ENCODE measurements at regions not wholly inside any gene's neighbourhood (a gene's known extent, or its start where the extent isn't known, plus 50 kb on each side); places are given as distances from the start of the nearest gene placed in this dataset.
"Not testable (repeated sequence)": the region's sequence is repeated elsewhere in the genome, so short reads cannot be mapped to it uniquely, and the experiment has no call there.

- Histone ChIP-seq H3K36me3 (no peaks in the 10 kb centered on the region), H3K9me3 (no peaks in the 10 kb centered on the region), H3K4me3 (no peak overlapping the region), H3K27me3 (no peaks in the 10 kb centered on the region), H3K27ac (no peak overlapping the region), H3K4me1 (no peaks in the 10 kb centered on the region)
- DNase-seq (ENCODE audit: low spot score in 2 of 2): no peak
- TF ChIP-seq POLR2A (IDR thresholded peaks at IDR 0.05): no peak
- TF ChIP-seq EP300 (IDR thresholded peaks at IDR 0.05): no peak
- no peak for TF ChIP-seq CTCF (IDR thresholded peaks at IDR 0.05)
- 22 to 29% methylated on average over 14 to 27 of the region's 39 CpGs for WGBS, 2 donors
Measured at GRCh38 chr18:33820517-33821371, 242.7 kb downstream of the ASXL3 start.

- DNase-seq (ENCODE audit: low spot score in 2 of 2); H3K4me3 ChIP-seq; H3K36me3 ChIP-seq; H3K4me1 ChIP-seq; H3K27me3 ChIP-seq; H3K9me3 ChIP-seq; H3K27ac ChIP-seq: not testable (repeated sequence)
- 76 to 85% methylated on average over 2 to 3 of the region's 32 CpGs for WGBS, 2 donors
Measured at GRCh38 chr18:33819692-33820343, 241.8 kb downstream of the ASXL3 start.

GRCh38 chr18:33818145-33818544 lies 240.1 kb downstream of the ASXL3 start:
- DNase-seq (ENCODE audit: low spot score in 2 of 2): no peak
- Histone ChIP-seq H3K27me3 (no peaks in the 10 kb centered on the region), H3K4me3 (no peak overlapping the region), H3K4me1 (no peaks in the 10 kb centered on the region), H3K27ac (no peak overlapping the region), H3K36me3 (no peaks in the 10 kb centered on the region), H3K9me3 (no peaks in the 10 kb centered on the region)
- TF ChIP-seq EP300 (IDR thresholded peaks at IDR 0.05): no peak
- no peak for TF ChIP-seq CTCF (IDR thresholded peaks at IDR 0.05)
- TF ChIP-seq POLR2A (IDR thresholded peaks at IDR 0.05): no peak
- WGBS, 2 donors: 91 to 100% methylated on average over 1 of the region's 1 CpG

GRCh38 chr18:33817096-33817495 lies 239.1 kb downstream of the ASXL3 start:
- no peak for TF ChIP-seq CTCF (IDR thresholded peaks at IDR 0.05)
- TF ChIP-seq POLR2A (IDR thresholded peaks at IDR 0.05): no peak
- TF ChIP-seq EP300 (IDR thresholded peaks at IDR 0.05): no peak
- Histone ChIP-seq H3K36me3 (no peaks in the 10 kb centered on the region), H3K4me3 (no peak overlapping the region), H3K4me1 (no peaks in the 10 kb centered on the region), H3K9me3 (no peaks in the 10 kb centered on the region), H3K27me3 (no peaks in the 10 kb centered on the region), H3K27ac (no peak overlapping the region)
- 27 to 45% methylated on average over 1 of the region's 1 CpG for WGBS, 2 donors
- no peak for DNase-seq (ENCODE audit: low spot score in 2 of 2)

GRCh38 chr18:33814546-33814945 lies 236.5 kb downstream of the ASXL3 start:
- H3K9me3 ChIP-seq: no peaks in the 10 kb centered on the region
- no peak for TF ChIP-seq CTCF (IDR thresholded peaks at IDR 0.05)
- TF ChIP-seq EP300 (IDR thresholded peaks at IDR 0.05): no peak
- TF ChIP-seq POLR2A (IDR thresholded peaks at IDR 0.05): no peak
- H3K27me3 ChIP-seq: no peaks in the 10 kb centered on the region
- H3K27ac ChIP-seq: no peak overlapping the region
- no peaks in the 10 kb centered on the region for H3K36me3 ChIP-seq
- H3K4me1 ChIP-seq: no peaks in the 10 kb centered on the region
- H3K4me3 ChIP-seq: no peak overlapping the region
- no peak for DNase-seq (ENCODE audit: low spot score in 2 of 2)

Measured in tibial nerve (tissue), 4 donors.